Astrocyte (in vitro differentiated cells and primary cell): ENCODE measurements at regions not wholly inside any gene's neighbourhood (a gene's known extent, or its start where the extent isn't known, plus 50 kb on each side); places are given as distances from the start of the nearest gene placed in this dataset.

Experiments used
- EZH2 ChIP-seq: IDR thresholded peaks from 2 replicates; pipeline ENCODE4 v1.6.1; 2012; ENCODE audit warnings: mild to moderate bottlenecking, low read length, inconsistent platforms; ENCODE audit not compliant: insufficient read depth
- TF ChIP-seq, protein P1 (sequence below): IDR thresholded peaks from 2 replicates; pipeline ENCODE4 v1.5.1; 2011; ENCODE audit warnings: low read depth, mild to moderate bottlenecking, inconsistent platforms, low read length, moderate library complexity; ENCODE audit not compliant: insufficient read depth

DNA sequence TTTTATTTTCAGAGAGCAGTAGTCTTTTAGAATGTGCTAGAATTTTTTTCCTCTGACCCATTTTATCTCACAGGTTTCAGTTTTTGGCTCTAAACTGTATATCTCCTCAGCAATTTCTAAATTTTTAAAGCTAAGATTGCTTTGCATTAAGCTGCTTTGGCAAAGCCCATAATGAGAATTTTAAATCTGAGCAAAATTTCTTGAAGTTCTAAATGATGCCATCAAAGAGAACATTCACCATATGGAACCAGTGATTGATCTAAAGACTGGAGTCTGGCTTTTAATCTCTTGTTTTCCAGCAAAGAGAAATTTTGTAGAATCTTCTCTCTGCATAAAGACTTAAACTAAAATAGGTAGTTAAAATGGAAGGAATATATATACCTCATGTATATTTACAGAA lies 313.6 kb downstream of the TBC1D32 start:
- TF ChIP-seq, protein P1, sequence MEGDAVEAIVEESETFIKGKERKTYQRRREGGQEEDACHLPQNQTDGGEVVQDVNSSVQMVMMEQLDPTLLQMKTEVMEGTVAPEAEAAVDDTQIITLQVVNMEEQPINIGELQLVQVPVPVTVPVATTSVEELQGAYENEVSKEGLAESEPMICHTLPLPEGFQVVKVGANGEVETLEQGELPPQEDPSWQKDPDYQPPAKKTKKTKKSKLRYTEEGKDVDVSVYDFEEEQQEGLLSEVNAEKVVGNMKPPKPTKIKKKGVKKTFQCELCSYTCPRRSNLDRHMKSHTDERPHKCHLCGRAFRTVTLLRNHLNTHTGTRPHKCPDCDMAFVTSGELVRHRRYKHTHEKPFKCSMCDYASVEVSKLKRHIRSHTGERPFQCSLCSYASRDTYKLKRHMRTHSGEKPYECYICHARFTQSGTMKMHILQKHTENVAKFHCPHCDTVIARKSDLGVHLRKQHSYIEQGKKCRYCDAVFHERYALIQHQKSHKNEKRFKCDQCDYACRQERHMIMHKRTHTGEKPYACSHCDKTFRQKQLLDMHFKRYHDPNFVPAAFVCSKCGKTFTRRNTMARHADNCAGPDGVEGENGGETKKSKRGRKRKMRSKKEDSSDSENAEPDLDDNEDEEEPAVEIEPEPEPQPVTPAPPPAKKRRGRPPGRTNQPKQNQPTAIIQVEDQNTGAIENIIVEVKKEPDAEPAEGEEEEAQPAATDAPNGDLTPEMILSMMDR = no peak
- no peak for TF ChIP-seq EZH2
